Middle frontal gyrus (tissue), 1 donor: ENCODE measurements at regions not wholly inside any gene's neighbourhood (a gene's known extent, or its start where the extent isn't known, plus 50 kb on each side); places are given as distances from the start of the nearest gene placed in this dataset.
"Not testable (repeated sequence)": the region's sequence is repeated elsewhere in the genome, so short reads cannot be mapped to it uniquely, and the experiment has no call there.

Experiments used
- DNase-seq: peaks from one replicate; pipeline ENCODE4 v3.0.0-alpha.2; 2015; ENCODE audit warnings: low spot score; ENCODE audit errors: extremely low spot score

DNA sequence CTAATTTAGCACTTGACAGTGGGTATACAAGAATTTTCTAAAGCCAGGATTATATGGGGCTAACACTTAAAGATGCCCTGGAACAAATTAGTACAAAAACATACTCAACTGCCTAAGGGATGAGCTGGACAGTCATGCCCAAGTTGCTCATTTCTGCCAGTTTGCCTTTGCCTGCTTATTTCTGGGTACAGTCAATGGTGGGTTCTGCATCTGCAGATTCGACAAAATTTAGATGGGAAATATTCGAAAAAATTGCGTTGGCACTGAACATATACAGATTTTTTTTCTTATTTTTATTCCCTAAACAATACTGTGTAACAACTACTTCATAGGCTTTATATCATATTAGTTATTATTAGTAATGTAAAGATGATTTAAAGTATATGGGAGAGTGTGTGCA, 591.9 kb downstream of the EPM2A start:
- no peak for DNase-seq

DNA sequence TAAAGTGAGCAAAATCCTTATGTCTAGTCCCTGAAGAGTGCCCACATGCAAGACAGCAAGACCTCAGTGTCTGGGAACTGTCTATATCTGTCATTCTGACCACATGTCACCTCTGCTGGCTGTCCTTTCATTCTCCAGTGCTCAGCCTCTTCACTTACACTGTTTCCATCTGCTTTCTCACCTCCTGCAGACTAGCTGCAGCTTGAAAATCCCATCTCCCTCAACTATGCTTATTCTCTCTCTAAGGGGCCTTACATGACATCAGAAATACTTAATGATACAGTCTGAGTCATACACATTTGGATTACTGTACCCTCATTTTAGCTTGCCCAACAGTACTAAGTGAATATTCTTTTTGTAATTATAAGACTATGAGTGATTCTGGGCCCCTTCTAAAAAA, 587.8 kb downstream of the EPM2A start:
- no peak for DNase-seq

GRCh38 chr6:145147981-145148749, 587.2 kb downstream of the EPM2A start:
- DNase-seq, result no peak

DNA sequence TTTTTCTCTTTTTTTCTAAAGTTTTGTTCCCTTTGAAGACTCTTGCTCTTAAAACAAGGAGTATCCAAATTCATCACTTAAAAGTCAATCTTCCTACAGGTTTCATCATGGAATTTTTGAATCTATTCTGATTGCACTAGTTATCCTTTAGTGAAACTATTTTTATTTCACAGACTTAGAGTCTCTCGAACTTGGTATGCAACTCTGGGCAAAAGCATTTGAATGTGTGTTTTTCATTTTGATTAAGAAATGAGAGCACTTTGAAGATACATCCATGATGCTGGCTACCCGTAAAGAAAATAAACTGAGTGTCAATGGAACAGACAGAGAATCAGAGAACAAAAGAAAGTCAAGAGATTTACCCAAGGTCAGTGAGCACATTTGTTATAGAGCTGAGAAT, 586.5 kb downstream of the EPM2A start:
- no peak for DNase-seq

DNA sequence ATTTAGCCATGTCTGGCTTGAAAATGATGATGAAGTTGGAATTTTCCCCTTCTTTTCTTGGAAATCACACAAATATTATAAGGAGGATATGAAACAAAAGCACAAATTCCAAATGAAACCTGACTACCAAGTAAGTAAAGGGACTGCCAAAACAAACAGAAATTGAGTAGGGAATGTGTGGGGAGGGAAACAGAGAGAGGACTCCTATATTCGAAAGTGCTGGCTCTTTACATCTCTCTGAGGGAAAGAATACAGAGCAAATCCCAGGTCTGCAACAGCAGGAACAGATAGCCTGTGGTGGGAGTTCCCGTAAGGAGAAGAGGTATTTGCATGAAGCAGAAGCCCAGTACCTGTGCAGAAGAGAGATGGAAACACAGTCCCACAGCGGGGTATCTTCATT, 583.7 kb downstream of the EPM2A start:
- no peak for DNase-seq

DNA sequence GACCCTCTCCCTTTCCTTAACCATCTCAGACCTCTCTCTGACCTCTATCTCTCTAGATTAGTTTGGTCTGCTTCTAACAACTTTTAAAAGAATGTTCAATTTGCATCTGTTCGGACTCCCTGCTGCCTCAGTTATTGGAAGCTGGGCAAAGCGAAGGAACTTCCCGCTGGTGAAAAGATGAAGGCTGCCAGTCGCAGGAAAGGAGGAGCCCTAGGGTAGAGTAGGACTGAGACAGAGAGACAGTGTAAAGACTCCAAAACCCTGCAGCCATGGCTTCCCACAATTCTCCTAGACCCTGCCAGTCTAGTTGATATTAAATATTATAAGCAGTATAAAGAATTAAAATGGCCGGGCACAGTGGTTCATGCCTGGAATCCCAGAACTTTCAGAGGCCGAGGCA, 581.8 kb downstream of the EPM2A start:
- DNase-seq, result no peak

DNA sequence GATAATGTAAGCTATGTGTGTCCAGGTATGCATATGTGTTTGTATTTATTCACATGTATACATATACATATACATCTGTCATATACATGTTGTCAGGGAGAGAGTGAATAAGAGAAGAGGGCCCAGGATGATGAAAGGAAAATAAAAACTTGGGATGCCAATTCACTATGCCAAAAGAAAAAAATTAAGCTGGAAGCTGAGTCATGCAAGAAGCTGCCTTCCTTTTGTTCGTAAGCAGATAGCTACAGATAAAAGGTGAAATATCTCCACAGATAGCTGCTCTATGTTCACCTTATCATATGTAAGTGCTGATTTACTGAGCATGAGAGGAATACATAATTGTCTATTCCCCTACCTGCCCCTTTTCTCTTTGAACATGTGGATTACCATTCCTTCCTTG, 579.9 kb downstream of the EPM2A start:
- DNase-seq, result no peak

DNA sequence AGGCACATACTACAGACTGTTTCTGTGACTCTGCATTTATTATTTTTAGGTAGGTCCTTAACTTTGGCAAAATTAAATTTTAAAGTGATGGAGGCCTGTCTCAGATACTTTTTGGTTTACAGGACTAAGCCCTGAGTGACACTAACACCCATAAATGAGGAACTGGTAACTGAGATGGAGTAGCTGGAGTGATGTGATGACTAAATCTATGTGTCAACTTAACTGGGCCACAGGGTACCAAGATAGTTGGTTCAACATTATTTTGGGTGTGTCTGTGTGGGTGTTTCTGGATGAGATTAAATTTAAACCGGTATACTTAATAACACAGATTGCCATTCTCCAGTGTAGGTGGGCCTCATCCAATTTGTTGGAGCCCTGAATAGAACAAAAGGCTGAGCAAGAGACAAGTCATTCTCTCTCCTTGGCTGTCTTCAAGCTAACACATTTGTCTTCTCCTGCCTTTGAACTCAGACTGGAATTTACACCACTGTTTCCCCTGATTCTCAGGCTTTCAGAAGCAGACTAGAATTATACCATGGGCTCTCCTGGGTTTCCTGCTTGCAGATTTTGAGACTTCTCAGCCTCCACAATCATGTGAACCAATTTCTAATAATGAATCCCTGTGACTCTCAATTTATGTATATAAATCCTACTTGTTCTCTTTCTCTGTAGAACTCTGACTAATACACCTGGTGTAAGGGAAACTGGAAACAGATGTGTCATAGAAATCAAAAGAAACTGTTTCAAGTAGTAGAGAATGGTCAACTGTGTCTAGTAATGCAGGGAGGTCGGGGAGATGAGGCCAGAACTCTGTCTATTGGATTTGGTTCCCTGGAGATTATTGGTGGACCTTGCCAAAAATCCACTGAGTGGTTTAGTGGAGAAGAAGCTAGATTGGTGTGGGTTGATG, 579.2 kb downstream of the EPM2A start:
- DNase-seq, result no peak

GRCh38 chr6:145158636-145159035, 576.7 kb downstream of the EPM2A start:
- not testable (repeated sequence) for DNase-seq

GRCh38 chr6:145159921-145160320, 575.4 kb downstream of the EPM2A start:
- no peak for DNase-seq

DNA sequence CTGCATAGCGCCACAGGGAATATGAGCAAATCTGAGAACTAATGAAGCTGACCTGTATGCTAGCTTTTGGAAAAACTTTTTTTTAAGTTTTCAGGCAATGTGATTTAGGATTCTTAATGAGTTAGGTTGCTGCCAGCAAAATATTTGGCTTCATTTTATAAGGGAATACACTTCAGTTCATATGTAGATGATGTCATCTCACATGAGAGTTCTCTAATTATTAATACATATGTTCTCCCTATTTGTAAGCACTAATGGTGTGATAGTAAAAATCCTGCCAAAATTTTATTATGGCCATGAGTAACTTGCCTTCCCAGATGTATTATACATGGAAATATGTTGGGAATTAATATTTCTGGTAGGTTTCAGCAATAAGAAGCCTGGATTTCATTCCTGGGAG, 573.8 kb downstream of the EPM2A start:
- no peak for DNase-seq

- no peak for DNase-seq
Measured at GRCh38 chr6:145169726-145170224, 565.5 kb downstream of the EPM2A start.

- no peak for DNase-seq
Measured at GRCh38 chr6:145175470-145175869, 559.9 kb downstream of the EPM2A start.

GRCh38 chr6:145178391-145178790, 556.9 kb downstream of the EPM2A start:
- DNase-seq, result no peak

GRCh38 chr6:145187491-145188206, 547.7 kb downstream of the EPM2A start:
- no peak for DNase-seq

DNA sequence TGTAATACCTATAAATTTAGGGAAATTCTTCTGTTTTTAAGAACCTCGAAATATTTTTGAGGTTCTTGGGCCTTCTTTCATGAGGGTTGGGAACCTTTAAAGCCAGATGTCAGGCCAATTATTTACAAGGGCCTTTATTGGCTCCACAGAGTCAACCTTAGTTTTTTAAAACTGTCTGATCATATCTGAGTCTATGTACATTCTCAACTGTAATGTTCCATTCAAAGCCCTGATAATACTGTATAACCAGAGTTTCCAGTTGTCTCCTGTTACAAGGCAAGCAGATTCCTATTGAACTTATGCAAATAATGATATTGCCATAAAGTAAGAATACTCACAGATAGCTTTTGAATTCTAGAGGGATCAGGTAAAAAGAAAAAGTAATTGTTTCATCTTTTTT, 545.5 kb downstream of the EPM2A start:
- no peak for DNase-seq

GRCh38 chr6:145194389-145194788, 540.9 kb downstream of the EPM2A start:
- DNase-seq, result no peak

- DNase-seq, result no peak
Measured at GRCh38 chr6:145199961-145200360, 535.4 kb downstream of the EPM2A start.

GRCh38 chr6:145204301-145204700, 531.0 kb downstream of the EPM2A start:
- DNase-seq, result no peak

- DNase-seq, result peak; percentile 36
Measured at GRCh38 chr6:145206247-145206907, 528.9 kb downstream of the EPM2A start.

- DNase-seq, result no peak
Measured at GRCh38 chr6:145208474-145208873, 526.8 kb downstream of the EPM2A start.
